Body of pancreas (tissue), 4 donors: ENCODE measurements at regions not wholly inside any gene's neighbourhood (a gene's known extent, or its start where the extent isn't known, plus 50 kb on each side); places are given as distances from the start of the nearest gene placed in this dataset.

Experiments
- POLR2A ChIP-seq, 3 donors: fragments of 450-650 bp; IDR thresholded peaks; one replicate each; pipeline ENCODE4 v1.6.1; 2016; ENCODE audit warnings: antibody characterized with exemption in 3 of 3, mild to moderate bottlenecking in 2 of 3
- TF ChIP-seq, protein P1 (sequence below), 7 experiments: fragments of 450-650 bp in 4 of 7; fragments of 200-600 bp in 3 of 7; sonication (generic) in 3 of 7; IDR thresholded peaks; one replicate each; pipeline ENCODE4 v1.5.1; 2016 to 2019; ENCODE audit warnings: antibody characterized with exemption in 7 of 7

DNA sequence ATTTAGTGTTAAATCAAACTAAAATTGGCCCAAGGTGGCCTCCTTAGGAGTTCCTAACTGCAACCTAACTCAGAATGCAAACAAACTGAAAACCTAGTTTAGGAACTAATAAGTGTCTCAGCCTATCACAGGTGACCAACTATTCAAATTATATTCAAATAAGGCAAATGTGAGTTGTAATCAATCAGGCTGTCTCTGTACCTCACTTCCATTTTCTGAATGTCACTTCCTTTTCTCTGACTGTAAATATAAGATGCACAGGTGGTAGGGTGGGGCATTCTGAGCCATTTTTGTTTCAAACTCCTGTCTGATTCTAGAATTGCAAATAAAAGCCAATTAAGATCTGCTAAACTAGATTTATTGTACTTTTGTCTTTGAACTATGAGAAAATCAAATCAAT, 401.5 kb downstream of the PPP3CA start:
- TF ChIP-seq, protein P1, sequence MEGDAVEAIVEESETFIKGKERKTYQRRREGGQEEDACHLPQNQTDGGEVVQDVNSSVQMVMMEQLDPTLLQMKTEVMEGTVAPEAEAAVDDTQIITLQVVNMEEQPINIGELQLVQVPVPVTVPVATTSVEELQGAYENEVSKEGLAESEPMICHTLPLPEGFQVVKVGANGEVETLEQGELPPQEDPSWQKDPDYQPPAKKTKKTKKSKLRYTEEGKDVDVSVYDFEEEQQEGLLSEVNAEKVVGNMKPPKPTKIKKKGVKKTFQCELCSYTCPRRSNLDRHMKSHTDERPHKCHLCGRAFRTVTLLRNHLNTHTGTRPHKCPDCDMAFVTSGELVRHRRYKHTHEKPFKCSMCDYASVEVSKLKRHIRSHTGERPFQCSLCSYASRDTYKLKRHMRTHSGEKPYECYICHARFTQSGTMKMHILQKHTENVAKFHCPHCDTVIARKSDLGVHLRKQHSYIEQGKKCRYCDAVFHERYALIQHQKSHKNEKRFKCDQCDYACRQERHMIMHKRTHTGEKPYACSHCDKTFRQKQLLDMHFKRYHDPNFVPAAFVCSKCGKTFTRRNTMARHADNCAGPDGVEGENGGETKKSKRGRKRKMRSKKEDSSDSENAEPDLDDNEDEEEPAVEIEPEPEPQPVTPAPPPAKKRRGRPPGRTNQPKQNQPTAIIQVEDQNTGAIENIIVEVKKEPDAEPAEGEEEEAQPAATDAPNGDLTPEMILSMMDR (IDR thresholded peaks at IDR 0.05): no peak
- no peak for TF ChIP-seq POLR2A (IDR thresholded peaks at IDR 0.05)
